SU-DHL-6 (cell line): ENCODE measurements at regions not wholly inside any gene's neighbourhood (a gene's known extent, or its start where the extent isn't known, plus 50 kb on each side); places are given as distances from the start of the nearest gene placed in this dataset.

Source experiments
- H2AFZ ChIP-seq: fragments of 200-600 bp; sonication (generic); 2 replicates; pipeline ENCODE4 v1.6.1; 2014; ENCODE audit warnings: low read depth, mild to moderate bottlenecking, moderate library complexity, mixed read lengths, antibody characterized with exemption, low read length; ENCODE audit not compliant: severe bottlenecking
- H3F3A ChIP-seq: fragments of 200-600 bp; shearing (Covaris generic); 2 replicates; pipeline ENCODE4 v1.6.0; 2016; ENCODE audit warnings: antibody characterized with exemption, mild to moderate bottlenecking; ENCODE audit not compliant: insufficient read depth
- H3K27ac ChIP-seq: fragments of 200-600 bp; sonication (generic); 2 replicates; pipeline ENCODE4 v1.5.1; 2016; ENCODE audit warnings: low read depth, mild to moderate bottlenecking, low read length, moderate library complexity, mixed read lengths
- H3K27me3 ChIP-seq: fragments of 200-600 bp; sonication (generic), shearing (Covaris generic); 2 replicates; pipeline ENCODE4 v1.6.0; 2014; ENCODE audit warnings: mild to moderate bottlenecking, low read length
- H3K36me3 ChIP-seq: fragments of 200-600 bp; sonication (generic); 2 replicates; pipeline ENCODE4 v1.6.1; 2014; ENCODE audit warnings: mild to moderate bottlenecking, low read length, mixed read lengths
- H3K4me2 ChIP-seq: fragments of 300-600, 200-600 bp; shearing (Covaris generic), sonication (generic); 2 replicates; pipeline ENCODE4 v1.6.0; 2014; ENCODE audit warnings: low read length, low read depth, mild to moderate bottlenecking; ENCODE audit not compliant: poor library complexity, severe bottlenecking
- H3K4me3 ChIP-seq: fragments of 200-600 bp; sonication (generic); 2 replicates; pipeline ENCODE4 v1.5.1; 2014; ENCODE audit warnings: antibody characterized with exemption, low read length, mild to moderate bottlenecking, mixed read lengths; ENCODE audit not compliant: insufficient read depth, poor library complexity, severe bottlenecking
- H3K79me2 ChIP-seq: fragments of 200-600 bp; sonication (generic); 2 replicates; pipeline ENCODE4 v1.6.1; 2014; ENCODE audit warnings: mild to moderate bottlenecking, low read length, moderate library complexity; ENCODE audit not compliant: insufficient read depth
- H3K9ac ChIP-seq: fragments of 200-600 bp; sonication (generic); 2 replicates; pipeline ENCODE4 v1.7.0; 2014; ENCODE audit warnings: mild to moderate bottlenecking, low read length
- H3K9me2 ChIP-seq: fragments of 200-600 bp; sonication (generic); replicated peaks from 2 replicates; pipeline ENCODE4 v1.6.1; 2014; ENCODE audit warnings: low read length; ENCODE audit not compliant: insufficient read depth
- H3K9me3 ChIP-seq: fragments of 200-600 bp; sonication (generic); 2 replicates; pipeline ENCODE4 v1.6.1; 2014; ENCODE audit warnings: low read length, mixed read lengths; ENCODE audit not compliant: insufficient read depth
- H4K20me1 ChIP-seq: fragments of 200-600 bp; sonication (generic); 2 replicates; pipeline ENCODE4 v1.6.1; 2014; ENCODE audit warnings: low read depth, mild to moderate bottlenecking, antibody characterized with exemption, low read length, moderate library complexity, mixed read lengths
- EZH2phosphoT487 ChIP-seq: fragments of 200-600 bp; sonication (generic), shearing (Covaris generic); conservative IDR thresholded peaks from 2 replicates; pipeline ENCODE4 v1.6.1; 2018; ENCODE audit warnings: mild to moderate bottlenecking, antibody characterized with exemption, low read length, moderate library complexity, mixed read lengths
- TF ChIP-seq, protein P1 (sequence below): fragments of 200-600 bp; sonication (generic); IDR thresholded peaks from one replicate; pipeline ENCODE4 v1.5.1; 2017; ENCODE audit warnings: antibody characterized with exemption, mild to moderate bottlenecking, low read length, moderate library complexity; ENCODE audit not compliant: insufficient read depth, poor library complexity, severe bottlenecking

DNA sequence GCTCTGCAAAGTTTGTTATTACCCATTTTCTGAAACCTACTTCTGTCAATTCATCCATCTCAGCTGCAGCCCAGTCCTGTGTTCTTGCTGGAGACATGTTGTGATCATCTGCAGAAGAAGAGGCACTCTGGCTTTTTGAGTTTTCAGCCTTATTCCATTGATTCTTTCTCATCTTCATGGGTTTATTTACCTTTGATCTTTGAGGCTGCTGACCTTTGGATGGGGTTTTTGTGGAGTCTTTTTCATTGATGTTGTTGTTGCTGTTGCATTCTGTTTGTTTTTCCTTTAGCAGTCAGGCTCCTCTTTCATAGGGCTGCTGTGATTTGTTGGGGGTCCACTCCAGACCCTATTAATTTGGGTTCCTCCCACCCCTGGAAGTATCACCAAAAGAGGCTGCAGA is 164.3 kb downstream of the FCRL5 start:
- H3K9me2 ChIP-seq = no peaks in the 10 kb centered on the region

DNA sequence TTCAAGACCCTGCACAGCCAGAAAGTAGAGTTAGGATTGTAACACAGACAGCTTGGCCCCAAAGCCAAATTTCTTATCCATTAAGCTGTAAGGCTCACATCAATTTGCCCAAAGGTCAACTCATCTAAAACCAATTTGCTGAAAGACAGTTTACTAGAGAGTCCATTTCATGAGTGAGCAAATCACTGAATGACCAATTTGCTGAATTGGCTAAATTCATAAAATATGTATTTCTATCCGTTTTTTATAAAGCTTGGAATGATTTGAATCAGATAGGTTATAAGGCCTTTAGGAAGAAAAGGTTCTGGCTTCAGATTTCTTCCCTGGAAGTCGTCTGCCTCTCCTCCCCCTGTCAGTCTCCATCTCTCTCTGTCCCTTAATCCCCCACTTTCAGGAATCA is 168.1 kb downstream of the FCRL5 start:
- H3K27ac ChIP-seq = no peak overlapping the region
- H3K27me3 ChIP-seq = no peaks in the 10 kb centered on the region
- H3K79me2 ChIP-seq = no peaks in the 10 kb centered on the region
- TF ChIP-seq EZH2phosphoT487 = no peak
- TF ChIP-seq, protein P1, sequence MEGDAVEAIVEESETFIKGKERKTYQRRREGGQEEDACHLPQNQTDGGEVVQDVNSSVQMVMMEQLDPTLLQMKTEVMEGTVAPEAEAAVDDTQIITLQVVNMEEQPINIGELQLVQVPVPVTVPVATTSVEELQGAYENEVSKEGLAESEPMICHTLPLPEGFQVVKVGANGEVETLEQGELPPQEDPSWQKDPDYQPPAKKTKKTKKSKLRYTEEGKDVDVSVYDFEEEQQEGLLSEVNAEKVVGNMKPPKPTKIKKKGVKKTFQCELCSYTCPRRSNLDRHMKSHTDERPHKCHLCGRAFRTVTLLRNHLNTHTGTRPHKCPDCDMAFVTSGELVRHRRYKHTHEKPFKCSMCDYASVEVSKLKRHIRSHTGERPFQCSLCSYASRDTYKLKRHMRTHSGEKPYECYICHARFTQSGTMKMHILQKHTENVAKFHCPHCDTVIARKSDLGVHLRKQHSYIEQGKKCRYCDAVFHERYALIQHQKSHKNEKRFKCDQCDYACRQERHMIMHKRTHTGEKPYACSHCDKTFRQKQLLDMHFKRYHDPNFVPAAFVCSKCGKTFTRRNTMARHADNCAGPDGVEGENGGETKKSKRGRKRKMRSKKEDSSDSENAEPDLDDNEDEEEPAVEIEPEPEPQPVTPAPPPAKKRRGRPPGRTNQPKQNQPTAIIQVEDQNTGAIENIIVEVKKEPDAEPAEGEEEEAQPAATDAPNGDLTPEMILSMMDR = no peak
- H3F3A ChIP-seq = no peaks in the 10 kb centered on the region
- H3K4me2 ChIP-seq = no peak overlapping the region
- H3K9me2 ChIP-seq = no peaks in the 10 kb centered on the region
- no peak overlapping the region for H3K4me3 ChIP-seq
- H3K9me3 ChIP-seq = no peaks in the 10 kb centered on the region
- no peak overlapping the region for H2AFZ ChIP-seq
- H4K20me1 ChIP-seq = no peaks in the 10 kb centered on the region
- no peaks in the 10 kb centered on the region for H3K36me3 ChIP-seq
- no peak overlapping the region for H3K9ac ChIP-seq

More for the DNA sequence above, 164.3 kb downstream of the FCRL5 start:
- Histone ChIP-seq H3K4me3 (no peak overlapping the region), H3K4me2 (no peak overlapping the region), H3K9ac (no peak overlapping the region), H3F3A (no peaks in the 10 kb centered on the region), H3K9me3 (no peaks in the 10 kb centered on the region), H3K27me3 (no peaks in the 10 kb centered on the region), H3K79me2 (no peaks in the 10 kb centered on the region), H4K20me1 (no peaks in the 10 kb centered on the region), H2AFZ (no peak overlapping the region), H3K27ac (no peak overlapping the region), H3K36me3 (no peaks in the 10 kb centered on the region)
- TF ChIP-seq EZH2phosphoT487 = no peak
- TF ChIP-seq, protein P1 = no peak

DNA sequence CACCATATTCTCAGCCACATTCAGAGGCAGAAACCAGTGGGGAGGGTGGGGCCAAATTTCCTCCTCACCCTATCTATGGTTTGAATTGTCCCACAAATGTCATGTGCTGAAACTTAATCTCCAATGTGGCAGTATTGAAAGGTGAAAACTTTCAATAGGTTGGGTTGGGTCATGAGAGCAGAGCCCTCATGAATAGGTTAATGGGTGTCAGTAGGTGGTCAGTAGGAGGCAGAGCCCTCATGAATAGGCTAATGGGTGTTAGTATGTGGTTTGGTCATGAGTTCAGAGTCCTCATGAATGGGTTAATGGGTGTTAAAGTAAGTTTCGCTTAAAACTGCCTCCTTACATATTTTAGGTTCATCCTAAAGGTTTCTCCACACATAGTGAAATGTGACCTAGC is 170.0 kb downstream of the FCRL5 start:
- Histone ChIP-seq H3K4me3 (no peak overlapping the region), H2AFZ (no peak overlapping the region), H3K9me3 (no peaks in the 10 kb centered on the region), H3K27ac (no peak overlapping the region), H3K27me3 (no peaks in the 10 kb centered on the region), H3K9me2 (no peaks in the 10 kb centered on the region), H4K20me1 (no peaks in the 10 kb centered on the region), H3K4me2 (no peak overlapping the region), H3F3A (no peaks in the 10 kb centered on the region), H3K9ac (no peak overlapping the region), H3K79me2 (no peaks in the 10 kb centered on the region), H3K36me3 (no peaks in the 10 kb centered on the region)
- TF ChIP-seq EZH2phosphoT487 = no peak
- TF ChIP-seq, protein P1 = no peak
